HG03460 (cell line): ENCODE measurements at regions not wholly inside any gene's neighbourhood (a gene's known extent, or its start where the extent isn't known, plus 50 kb on each side); places are given as distances from the start of the nearest gene placed in this dataset.
"Not testable (repeated sequence)": the region's sequence is repeated elsewhere in the genome, so short reads cannot be mapped to it uniquely, and the experiment has no call there.

Source experiments
- ATAC-seq: cut with Tn5 transposase; IDR thresholded peaks from one replicate; pipeline ENCODE4 v1.9.1; 2021; ENCODE audit not compliant: unreplicated experiment

- no peak for ATAC-seq
These were observed 446.3 kb upstream of the SLC35B3 start for GRCh38 chr6:8881663-8882062.

DNA sequence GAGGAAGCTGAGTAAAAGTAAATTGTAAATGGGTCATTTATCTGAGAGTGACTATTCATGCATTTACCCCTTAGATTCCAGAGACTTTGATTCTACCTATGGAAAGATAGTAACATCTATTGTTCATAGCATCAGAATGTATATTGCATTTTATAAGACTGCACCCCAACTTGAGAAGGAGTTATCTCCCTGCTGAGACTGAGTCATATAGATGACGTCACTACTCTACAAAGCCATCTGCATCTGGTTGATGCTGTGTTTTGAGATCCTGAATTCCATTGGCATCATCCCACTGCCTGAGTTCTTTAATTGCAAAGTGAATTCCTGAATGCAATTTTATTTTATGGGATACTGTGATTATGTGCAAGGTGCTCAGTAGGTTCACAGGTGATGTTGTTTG lies 444.0 kb upstream of the SLC35B3 start:
- ATAC-seq, result no peak

DNA sequence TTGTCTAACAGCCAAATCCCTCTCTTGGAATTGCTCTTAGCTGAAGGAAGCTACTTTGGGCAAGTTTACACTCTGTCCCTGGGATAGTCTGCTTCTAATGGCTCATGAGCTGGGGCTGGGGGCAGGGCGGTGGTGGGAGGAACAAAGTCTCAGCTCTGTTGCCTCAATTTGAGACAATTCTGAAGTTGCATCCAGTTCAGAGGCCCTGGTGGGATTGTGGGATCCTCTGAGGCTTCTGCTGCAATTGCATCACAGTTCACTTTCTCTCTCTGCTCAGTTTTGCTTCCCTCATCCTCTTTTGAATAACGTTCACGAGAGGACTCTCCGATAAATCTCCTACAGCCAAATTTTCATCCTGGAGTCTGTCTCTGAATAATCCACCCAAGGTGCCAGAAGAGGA lies 440.6 kb upstream of the SLC35B3 start:
- ATAC-seq, result no peak

GRCh38 chr6:8872589-8872988 lies 437.2 kb upstream of the SLC35B3 start:
- ATAC-seq, result no peak

- ATAC-seq, result no peak
These were observed 430.1 kb upstream of the SLC35B3 start for GRCh38 chr6:8865451-8865850.

DNA sequence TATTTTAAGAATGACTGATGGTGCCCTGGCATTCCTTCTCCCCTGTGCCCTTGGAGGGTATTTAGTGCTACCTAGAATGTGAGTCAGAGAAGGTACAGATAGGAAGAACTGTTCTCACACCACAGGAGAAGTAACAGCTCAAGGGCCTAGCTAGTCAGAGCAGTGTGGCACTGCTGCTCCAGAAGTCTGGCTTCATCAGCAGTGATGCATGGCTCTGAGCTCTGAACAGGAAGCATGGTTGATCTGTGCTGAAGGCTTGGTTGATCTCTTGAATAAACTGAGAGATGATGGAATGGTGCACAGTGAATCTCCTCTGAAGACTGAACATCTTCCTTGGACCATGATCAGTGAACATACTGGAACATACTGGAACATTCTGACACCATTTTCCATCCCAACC lies 425.3 kb upstream of the SLC35B3 start:
- no peak for ATAC-seq

DNA sequence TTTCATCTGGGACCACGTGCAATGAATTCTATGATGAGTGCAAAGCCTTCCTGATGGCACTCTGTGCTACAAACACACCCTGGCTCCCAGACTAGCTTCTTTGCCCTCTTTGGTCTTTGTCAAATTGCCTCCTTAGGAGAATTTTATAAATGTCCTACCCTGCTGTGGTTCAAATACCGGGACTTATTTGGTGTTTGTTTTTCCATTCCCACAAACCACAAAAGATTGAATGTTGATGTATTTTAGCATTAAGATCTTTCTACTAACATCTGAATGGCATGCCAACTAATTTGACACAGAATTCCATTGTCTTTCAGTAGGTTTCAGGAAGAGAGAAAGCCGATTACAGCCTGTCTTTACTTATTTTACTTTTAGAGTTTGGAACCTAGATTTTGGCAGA lies 424.2 kb upstream of the SLC35B3 start:
- no peak for ATAC-seq

DNA sequence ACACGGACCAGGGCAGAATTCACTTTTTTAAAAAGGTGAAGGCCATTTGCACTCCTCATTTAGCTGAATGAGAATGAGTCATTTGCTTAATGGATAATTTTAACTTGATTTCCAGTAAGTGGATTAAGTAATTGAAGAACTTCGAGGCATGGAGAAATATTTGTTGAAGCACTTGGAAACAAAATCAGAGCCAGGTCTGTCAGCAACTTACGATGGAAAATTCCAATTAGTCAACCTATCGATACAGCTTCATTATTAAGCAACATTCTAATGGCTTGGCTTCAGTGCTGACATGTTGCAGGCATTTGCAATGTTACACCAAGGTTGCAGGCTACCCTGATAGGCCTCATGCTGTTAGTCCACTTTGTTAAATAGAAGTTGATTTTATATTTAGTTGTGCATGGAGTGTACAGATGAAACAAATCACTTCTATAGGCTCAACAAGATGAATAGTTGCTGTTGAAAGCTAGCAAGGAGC lies 423.5 kb upstream of the SLC35B3 start:
- no peak for ATAC-seq

DNA sequence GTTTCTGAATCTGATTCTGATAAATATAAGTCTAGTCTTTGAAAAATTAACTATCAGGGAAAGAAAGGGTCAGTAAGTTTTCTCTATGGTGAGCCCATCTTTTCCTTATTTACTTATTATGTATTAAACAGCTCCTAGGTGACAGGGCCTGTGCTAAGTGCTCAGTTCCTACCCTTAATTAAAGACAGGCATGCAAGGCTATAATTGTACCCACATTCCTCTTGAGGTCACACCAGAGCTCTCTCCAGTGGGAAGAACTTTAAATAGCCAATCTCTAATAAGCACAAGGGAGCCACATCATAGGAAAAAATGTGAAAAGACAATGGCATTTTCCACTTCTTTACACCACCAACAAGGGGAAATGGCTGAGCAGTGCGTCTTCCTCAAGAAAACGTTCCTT lies 421.8 kb upstream of the SLC35B3 start:
- ATAC-seq, result no peak

DNA sequence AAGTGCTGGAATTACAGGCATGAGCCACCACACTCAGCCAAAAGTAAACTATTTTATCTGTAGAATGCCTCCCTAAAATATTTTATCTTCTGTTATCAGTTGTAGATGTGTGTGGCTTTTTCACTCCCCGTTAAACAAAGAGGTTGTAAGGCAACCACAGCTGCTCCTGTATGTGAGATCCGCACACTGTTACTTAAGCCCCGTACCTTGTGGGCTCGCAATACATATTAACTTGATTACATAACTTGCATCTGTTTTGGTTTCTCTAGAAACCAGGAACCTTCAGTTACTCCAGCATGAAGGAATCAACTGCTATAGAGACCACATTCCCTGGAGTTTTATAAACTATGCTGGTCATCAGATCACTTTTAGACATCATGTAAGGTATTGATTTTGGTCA lies 420.1 kb upstream of the SLC35B3 start:
- ATAC-seq, result no peak

DNA sequence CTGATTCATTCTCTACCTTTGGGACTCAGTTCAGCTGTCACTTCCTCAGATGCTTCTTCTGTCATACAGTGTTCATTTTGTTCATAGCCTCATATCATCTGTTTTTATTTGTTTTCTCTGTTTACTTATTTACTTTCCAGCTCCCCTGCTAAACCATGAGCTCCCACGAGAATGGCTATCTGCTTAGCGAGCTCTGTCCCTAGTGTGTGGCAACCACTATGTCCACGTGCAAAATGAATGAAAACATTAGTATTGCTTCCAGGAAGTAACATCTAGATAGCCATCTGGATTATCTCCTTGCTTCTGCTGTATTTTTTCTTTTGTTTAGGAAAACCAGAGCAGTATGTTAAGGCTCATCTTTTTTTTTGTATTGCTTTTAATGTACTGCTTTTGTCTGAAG lies 417.0 kb upstream of the SLC35B3 start:
- no peak for ATAC-seq

DNA sequence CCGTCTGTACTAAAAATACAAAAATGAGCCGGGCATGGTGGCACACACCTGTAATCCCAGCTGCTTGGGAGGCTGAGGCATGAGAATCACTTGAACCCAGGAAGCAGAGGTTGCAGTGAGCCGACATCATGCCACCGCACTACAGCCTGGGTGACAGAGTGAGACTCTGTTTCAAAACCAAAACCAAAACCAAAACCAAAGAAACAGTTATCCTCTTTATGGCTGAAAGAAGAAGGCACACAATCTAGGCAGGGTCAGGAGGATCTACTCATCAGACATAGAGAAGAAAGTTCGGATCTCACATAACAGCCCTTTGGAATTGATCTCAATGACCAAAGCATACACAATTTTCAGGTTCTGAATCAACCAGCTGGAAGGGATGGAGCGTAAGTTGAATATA lies 411.3 kb upstream of the SLC35B3 start:
- not testable (repeated sequence) for ATAC-seq

GRCh38 chr6:8845690-8846089 lies 410.3 kb upstream of the SLC35B3 start:
- no peak for ATAC-seq

DNA sequence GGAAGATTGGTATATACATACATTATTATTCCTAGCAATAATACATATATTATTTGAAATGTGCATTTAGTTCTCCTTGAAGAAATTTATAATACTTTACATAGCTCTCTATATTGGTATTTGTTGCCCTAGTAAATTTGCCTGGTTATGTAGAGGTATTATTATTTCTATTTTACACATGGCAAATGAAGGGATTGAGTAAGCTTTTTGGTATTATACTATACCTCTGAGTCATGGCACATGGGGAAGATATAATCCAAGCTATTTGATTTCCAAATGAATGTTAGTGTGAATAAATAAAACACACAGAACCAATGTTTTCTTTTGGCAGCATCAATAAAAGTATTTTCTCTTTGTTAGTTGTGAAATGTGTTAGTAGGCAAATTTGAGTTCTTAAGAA lies 409.6 kb upstream of the SLC35B3 start:
- ATAC-seq, result no peak

DNA sequence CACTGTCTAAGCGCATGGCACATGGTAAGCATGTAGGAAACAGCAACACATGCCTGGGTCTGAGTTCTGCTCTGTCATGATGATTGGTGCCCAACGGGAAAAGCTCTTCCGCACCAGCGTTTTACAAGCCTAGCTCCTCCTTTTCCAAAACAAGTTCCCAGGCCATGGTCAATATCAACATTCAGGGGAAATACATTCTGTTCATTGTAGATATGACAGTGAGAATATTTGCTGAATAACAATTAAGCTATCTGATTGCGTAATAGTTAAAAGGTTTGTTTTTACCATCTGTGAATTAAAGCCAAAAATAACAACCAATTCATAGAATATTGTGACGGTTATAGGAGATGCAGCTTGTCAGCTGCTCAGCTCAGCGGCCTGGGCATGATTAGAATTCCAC lies 404.3 kb upstream of the SLC35B3 start:
- ATAC-seq, result no peak

- ATAC-seq, result no peak
These were observed 402.0 kb upstream of the SLC35B3 start for GRCh38 chr6:8837343-8837742.

DNA sequence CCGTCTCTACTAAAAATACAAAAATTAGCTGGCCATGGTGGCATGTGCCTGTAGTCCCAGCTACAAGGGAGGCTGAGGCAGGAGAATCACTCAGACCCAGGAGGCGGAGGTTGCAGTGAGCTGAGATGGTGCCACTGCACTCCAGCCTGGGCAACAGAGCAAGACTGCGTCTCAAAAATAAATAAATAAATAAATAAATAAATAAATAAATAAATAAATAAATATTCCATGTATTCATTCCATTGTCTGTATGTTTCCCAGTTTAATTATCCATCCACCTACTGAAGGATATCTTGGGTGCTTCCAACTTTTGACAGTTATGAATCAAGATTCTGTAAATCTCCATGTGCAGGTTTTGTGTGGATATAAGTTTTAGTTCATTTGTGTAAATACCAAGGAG lies 397.4 kb upstream of the SLC35B3 start:
- not testable (repeated sequence) for ATAC-seq

GRCh38 chr6:8831366-8832152 lies 396.2 kb upstream of the SLC35B3 start:
- no peak for ATAC-seq

- ATAC-seq, result no peak
These were observed 395.4 kb upstream of the SLC35B3 start for GRCh38 chr6:8830794-8831193.

- no peak for ATAC-seq
These were observed 394.5 kb upstream of the SLC35B3 start for GRCh38 chr6:8829796-8830195.

DNA sequence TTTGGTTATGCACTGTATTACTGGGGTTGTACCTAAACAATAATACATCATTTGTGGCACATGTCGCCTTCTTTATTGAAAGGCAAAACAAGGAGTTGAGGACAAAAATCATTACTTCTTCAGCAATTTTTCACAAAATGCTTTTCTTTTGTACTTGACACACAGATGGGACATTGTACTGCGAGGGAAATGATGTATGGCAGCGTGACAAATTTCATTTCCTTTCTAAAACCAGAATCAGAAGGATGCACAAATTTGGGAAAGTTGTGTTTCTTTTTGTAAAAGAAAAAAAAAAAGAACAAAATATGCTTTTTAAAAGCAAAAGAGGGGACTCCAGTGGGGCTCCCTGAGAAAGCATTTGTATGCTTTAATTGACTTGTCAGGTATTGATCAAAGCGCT lies 394.0 kb upstream of the SLC35B3 start:
- ATAC-seq, result no peak

DNA sequence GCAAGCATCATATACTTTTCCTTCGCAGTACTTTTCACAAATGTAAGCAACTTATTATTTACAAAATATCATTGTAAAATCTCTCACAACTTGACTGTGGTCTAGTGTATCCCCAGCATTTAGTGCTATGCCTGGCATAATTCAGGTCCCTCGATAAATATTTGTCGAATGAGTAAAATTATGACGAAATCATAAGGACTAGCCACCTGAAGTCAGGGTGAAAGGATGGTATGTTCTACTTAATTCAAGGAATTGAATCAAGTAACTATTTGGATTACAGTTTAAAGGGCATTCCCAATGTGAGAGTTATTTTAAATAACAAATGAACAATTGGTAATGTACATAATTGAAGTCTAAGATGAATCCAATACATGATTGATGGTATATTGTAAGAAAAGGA lies 393.0 kb upstream of the SLC35B3 start:
- ATAC-seq, result no peak

GRCh38 chr6:8825726-8826125 lies 390.4 kb upstream of the SLC35B3 start:
- ATAC-seq, result no peak
